Lung (tissue), 11 donors: ENCODE measurements at regions not wholly inside any gene's neighbourhood (a gene's known extent, or its start where the extent isn't known, plus 50 kb on each side); places are given as distances from the start of the nearest gene placed in this dataset.

Experiments used
- ATAC-seq: fragments of 200-7000 bp; cut with Tn5 transposase; one replicate; pipeline ENCODE4 v1.9.1; 2020; ENCODE audit warnings: moderate number of reproducible peaks; ENCODE audit not compliant: insufficient read depth, low FRiP score
- DNase-seq, 3 donors: peaks; one replicate each; pipeline ENCODE4 v3.0.0-alpha.2; 2013 to 2017
- H3K27ac ChIP-seq, 2 donors: one replicate each; pipeline ENCODE4 v1.5.1; 2013; ENCODE audit warnings: mild to moderate bottlenecking in 2 of 2, moderate library complexity in 2 of 2, control low read depth in 1 of 2, inconsistent platforms in 1 of 2, low read depth in 1 of 2, low read length in 1 of 2
- H3K27me3 ChIP-seq, 3 donors: one replicate each; pipeline ENCODE4 v1.5.1; 2013; ENCODE audit warnings: low read length in 2 of 3; ENCODE audit not compliant: control insufficient read depth in 3 of 3, insufficient read depth in 3 of 3
- H3K36me3 ChIP-seq, 4 donors: one replicate each; pipeline ENCODE4 v1.5.1; 2013; ENCODE audit warnings: low read length in 4 of 4, mild to moderate bottlenecking in 1 of 4, moderate library complexity in 1 of 4; ENCODE audit not compliant: control insufficient read depth in 4 of 4, insufficient read depth in 4 of 4
- H3K4me1 ChIP-seq, 5 donors: one replicate each; pipeline ENCODE4 v1.5.1; 2013; ENCODE audit warnings: low read length in 5 of 5, mild to moderate bottlenecking in 2 of 5, moderate library complexity in 1 of 5; ENCODE audit not compliant: control insufficient read depth in 5 of 5, insufficient read depth in 5 of 5
- H3K4me3 ChIP-seq: one replicate; pipeline ENCODE4 v1.5.1; 2013; ENCODE audit warnings: mild to moderate bottlenecking, control low read depth, moderate library complexity
- H3K9ac ChIP-seq, 2 donors: one replicate each; pipeline ENCODE4 v1.5.1; 2013; ENCODE audit warnings: low read length in 2 of 2, control low read depth in 1 of 2; ENCODE audit not compliant: insufficient read depth in 1 of 2
- H3K9me3 ChIP-seq, 4 donors: one replicate each; pipeline ENCODE4 v1.5.1; 2013; ENCODE audit warnings: low read length in 3 of 4, mild to moderate bottlenecking in 1 of 4, moderate library complexity in 1 of 4; ENCODE audit not compliant: control insufficient read depth in 4 of 4, insufficient read depth in 3 of 4
- CTCF ChIP-seq: IDR thresholded peaks from 2 replicates; pipeline ENCODE4 v1.5.1; 2012; ENCODE audit warnings: mild to moderate bottlenecking; ENCODE audit errors: control extremely low read depth, extremely low read depth
- WGBS, 2 donors: extraction: QIAGEN DNeasy Blood & Tissue Kit; methylation state at CpG; one replicate each; pipeline ENCODE4 v1.1.7; 2013; 5-methylcytosine and 5-hydroxymethylcytosine counted together
- donor health status: control.
- donor health status: control.
- donor health status: Bipolar disorder and iron deficiency.
- donor health status: healthy.
- donor health status: DM: yes; HTN: yes; CAD: no.

DNA sequence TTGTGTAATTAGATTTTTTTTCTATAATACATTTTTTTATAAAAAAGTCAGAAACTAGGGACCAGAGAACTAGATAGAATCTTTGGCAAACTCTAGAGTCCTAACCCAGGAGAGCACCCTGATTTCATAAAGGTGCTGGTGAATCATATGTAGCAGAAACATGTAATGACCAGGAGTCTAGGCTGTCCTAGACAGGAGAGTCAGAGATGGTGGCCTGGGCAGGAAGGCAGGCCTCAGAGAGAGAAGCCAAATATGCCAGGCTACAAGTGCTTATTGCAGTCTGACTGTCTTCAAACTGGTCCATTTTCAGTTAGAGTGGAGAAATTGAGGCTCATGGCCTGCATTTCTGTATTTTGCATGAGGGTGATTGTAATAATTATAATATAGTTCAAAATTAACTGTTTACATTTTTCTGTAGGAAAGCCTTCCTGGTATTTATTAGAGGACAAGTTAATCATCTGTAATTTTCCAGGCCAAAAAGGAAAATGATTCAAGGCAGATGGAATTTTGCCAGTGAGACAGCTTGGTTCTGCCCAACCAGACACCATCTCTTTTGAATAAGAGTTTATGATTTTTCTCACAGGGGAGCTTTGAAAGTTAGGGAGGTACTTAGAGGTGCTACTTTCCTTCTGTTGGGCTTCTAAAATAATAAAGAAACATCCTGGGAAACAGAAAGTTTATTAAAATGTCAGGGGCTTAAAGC, 129.8 kb downstream of the S1PR1 start:
- no peak for TF ChIP-seq CTCF
- no peaks in the 10 kb centered on the region for H3K36me3 ChIP-seq
- DNase-seq (peak in 2 of 3 donors; percentile 47 to 68), ATAC-seq (peak; percentile 20)
- H3K27ac ChIP-seq, result no peak overlapping the region
- H3K4me3 ChIP-seq, result no peak overlapping the region
- H3K4me1 ChIP-seq, result peaks cover 0 to 28% (median 0%) of the 10 kb centered on the region in 5 donors
- H3K9me3 ChIP-seq, result no peaks in the 10 kb centered on the region
- no peaks in the 10 kb centered on the region for H3K27me3 ChIP-seq
- H3K9ac ChIP-seq, result no peak overlapping the region

DNA sequence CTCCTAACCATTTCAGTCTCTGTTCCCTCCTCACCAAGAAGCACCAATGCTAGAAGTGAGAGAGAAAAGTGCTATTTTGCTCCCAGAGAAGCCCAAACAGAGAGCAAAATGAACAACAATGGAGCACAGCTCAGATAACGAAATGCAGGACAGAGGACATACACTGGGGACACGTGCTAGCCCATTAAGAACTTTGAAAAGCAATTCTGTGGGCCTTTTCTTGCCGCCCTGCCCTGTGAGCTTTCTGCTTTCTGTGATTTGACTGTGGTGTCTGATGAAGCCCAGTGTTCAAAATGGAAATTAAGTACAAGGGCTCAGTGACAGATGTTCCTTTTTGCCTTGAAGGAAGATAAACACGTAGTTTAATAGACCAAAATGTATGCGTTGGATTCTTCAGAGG, 130.8 kb downstream of the S1PR1 start:
- Histone ChIP-seq H3K4me1 (peaks cover 0 to 28% (median 0%) of the 10 kb centered on the region in 5 donors), H3K36me3 (no peaks in the 10 kb centered on the region), H3K9ac (no peak overlapping the region), H3K27ac (no peak overlapping the region), H3K4me3 (no peak overlapping the region), H3K27me3 (no peaks in the 10 kb centered on the region), H3K9me3 (no peaks in the 10 kb centered on the region)
- DNase-seq (no peak), ATAC-seq (no peak)
- 81 to 82% methylated on average over 5 of the region's 5 CpGs for WGBS, 2 donors
- TF ChIP-seq CTCF, result no peak

GRCh38 chr1:101370488-101370887, 133.7 kb downstream of the S1PR1 start:
- Histone ChIP-seq H3K27ac (no peak overlapping the region), H3K4me1 (peaks cover 0 to 28% (median 0%) of the 10 kb centered on the region in 5 donors), H3K9ac (no peak overlapping the region), H3K36me3 (no peaks in the 10 kb centered on the region), H3K27me3 (no peaks in the 10 kb centered on the region), H3K4me3 (no peak overlapping the region), H3K9me3 (peaks cover 0 to 5% (median 0%) of the 10 kb centered on the region in 4 donors)
- no peak for TF ChIP-seq CTCF
- DNase-seq (peak in 1 of 3 donors; percentile 7), ATAC-seq (no peak)
- WGBS, 2 donors, result 78 to 86% methylated on average over 3 of the region's 3 CpGs

- peaks cover 0 to 32% (median 0%) of the 10 kb centered on the region in 5 donors for H3K4me1 ChIP-seq
- no peak overlapping the region for H3K9ac ChIP-seq
- no peaks in the 10 kb centered on the region for H3K27me3 ChIP-seq
- no peak overlapping the region for H3K4me3 ChIP-seq
- TF ChIP-seq CTCF, result no peak
- DNase-seq (no peak), ATAC-seq (peak; percentile 19)
- H3K36me3 ChIP-seq, result no peaks in the 10 kb centered on the region
- H3K9me3 ChIP-seq, result peaks cover 0 to 5% (median 0%) of the 10 kb centered on the region in 4 donors
- no peak overlapping the region for H3K27ac ChIP-seq
Measured at GRCh38 chr1:101371259-101371658, 134.4 kb downstream of the S1PR1 start.
